Keratinocyte (primary cell): ENCODE measurements at regions not wholly inside any gene's neighbourhood (a gene's known extent, or its start where the extent isn't known, plus 50 kb on each side); places are given as distances from the start of the nearest gene placed in this dataset.

ENCODE experiments used
- CTCF ChIP-seq, 3 experiments: IDR thresholded peaks in 1 of 3; conservative IDR thresholded peaks in 1 of 3; optimal IDR thresholded peaks in 1 of 3; 2 replicates in 2 of 3; 3 replicates in 1 of 3; pipeline versions ENCODE3 to v1.5.1; 2011; ENCODE audit warnings: low read length in 3 of 3, mild to moderate bottlenecking in 3 of 3, moderate library complexity in 2 of 3, control low read depth in 1 of 3, inconsistent platforms in 1 of 3; ENCODE audit not compliant: insufficient read depth in 2 of 3; ENCODE audit errors: extremely low read depth in 1 of 3
- EZH2 ChIP-seq: IDR thresholded peaks from one replicate; pipeline ENCODE4 v1.6.1; 2012; ENCODE audit warnings: inconsistent platforms, mild to moderate bottlenecking, low read length, moderate library complexity

- TF ChIP-seq CTCF (optimal IDR thresholded peaks at IDR 0.05 in 1 of 3, IDR thresholded peaks at IDR 0.05 in 1 of 3, conservative IDR thresholded peaks at IDR 0.05 in 1 of 3; ENCODE audit: extremely low read depth in 1 of 3, insufficient read depth in 2 of 3, low read length in 3 of 3): no peak
- no peak for TF ChIP-seq EZH2
Measured at GRCh38 chr3:118412503-118412902, 622.1 kb downstream of the IGSF11 start.
